Central memory CD4-positive, alpha-beta T cell (primary cell): ENCODE measurements at regions not wholly inside any gene's neighbourhood (a gene's known extent, or its start where the extent isn't known, plus 50 kb on each side); places are given as distances from the start of the nearest gene placed in this dataset.

Source experiments
- DNase-seq: peaks from one replicate; pipeline ENCODE4 v3.0.0; 2022

GRCh38 chr13:90116121-90116520 lies 1231.4 kb upstream of the MIR17HG start:
- DNase-seq: no peak

DNA sequence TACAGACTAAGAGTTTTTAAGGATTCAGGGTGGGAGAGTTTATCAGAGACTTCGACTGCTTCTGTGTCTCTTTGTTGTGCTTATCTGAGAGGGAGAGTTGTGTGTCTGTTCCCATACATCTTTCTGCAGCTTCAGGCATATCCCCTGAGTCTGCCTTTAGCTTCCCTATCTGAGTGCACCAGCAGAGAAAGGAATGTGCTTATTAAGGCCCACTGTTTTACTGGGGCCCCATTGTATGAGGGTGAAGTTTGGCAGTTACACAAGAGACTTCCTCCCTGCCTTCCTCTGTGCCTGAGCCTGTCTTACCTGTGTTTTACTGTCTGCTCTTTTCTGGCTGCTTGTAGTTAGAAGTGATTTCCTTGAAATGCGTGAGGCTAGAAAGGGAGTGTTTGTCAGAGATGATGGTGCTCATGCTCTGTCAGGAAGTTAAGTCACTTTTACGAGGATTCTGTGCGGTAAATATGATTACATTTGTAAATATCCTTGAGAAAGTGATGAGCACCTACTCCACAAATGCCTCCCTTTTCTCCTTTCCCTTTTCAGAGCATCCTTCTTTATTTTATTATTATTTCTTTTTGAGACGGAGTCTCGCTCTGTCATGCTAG lies 1228.9 kb upstream of the MIR17HG start:
- no peak for DNase-seq

GRCh38 chr13:90120026-90120425 lies 1227.5 kb upstream of the MIR17HG start:
- DNase-seq: no peak

GRCh38 chr13:90121784-90122183 lies 1225.7 kb upstream of the MIR17HG start:
- DNase-seq: no peak

- DNase-seq: no peak
Measured at GRCh38 chr13:90122531-90122930, 1225.0 kb upstream of the MIR17HG start.

DNA sequence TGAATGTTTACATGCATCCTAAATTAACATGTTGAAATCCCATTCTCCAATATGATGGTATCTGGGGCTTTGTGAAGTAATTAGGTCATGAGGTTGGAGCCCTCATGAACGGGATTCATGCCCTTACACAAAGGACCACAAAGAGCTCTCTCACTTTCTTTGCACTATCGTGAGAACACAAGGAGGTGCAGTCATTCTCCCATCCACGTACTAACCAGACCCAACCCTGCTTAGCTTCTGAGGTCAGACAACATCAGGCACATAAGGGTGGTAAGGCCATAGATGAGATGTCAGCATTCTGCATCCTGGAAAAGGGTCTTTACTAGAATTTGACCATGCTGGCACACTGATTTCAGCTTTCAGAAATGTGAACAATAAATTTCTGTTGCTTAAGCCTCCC lies 1211.9 kb upstream of the MIR17HG start:
- no peak for DNase-seq

- DNase-seq: no peak
Measured at GRCh38 chr13:90142251-90142650, 1205.2 kb upstream of the MIR17HG start.

DNA sequence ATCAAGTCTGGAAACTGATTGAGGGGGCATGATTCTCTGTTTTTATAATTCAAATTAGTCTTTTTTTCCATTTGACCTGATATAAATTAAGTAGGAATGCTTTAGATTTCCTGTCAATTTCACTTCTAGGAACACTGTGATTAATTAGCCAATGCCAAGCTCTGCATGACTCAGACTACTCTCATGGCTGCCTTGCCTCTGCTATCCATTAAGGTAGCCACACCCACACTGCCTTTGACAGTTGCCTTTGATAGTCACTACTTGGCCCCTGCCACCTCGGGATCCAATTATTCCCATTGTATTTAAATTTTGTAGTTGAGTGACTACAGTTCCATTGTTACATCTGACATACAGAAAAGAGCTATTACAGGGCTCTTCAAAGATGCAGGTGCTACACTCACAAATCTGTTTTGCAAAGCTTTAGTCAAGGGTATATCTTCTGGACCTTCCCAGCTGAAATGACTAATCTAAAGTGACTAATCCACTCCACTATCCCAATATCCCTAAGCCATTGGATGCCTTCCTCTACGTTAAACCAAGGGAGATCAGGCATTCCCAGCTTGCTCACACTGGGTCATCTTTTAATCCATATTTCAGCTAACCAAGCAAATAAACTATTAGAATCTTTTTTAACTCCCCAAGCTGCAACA lies 1193.1 kb upstream of the MIR17HG start:
- no peak for DNase-seq

DNA sequence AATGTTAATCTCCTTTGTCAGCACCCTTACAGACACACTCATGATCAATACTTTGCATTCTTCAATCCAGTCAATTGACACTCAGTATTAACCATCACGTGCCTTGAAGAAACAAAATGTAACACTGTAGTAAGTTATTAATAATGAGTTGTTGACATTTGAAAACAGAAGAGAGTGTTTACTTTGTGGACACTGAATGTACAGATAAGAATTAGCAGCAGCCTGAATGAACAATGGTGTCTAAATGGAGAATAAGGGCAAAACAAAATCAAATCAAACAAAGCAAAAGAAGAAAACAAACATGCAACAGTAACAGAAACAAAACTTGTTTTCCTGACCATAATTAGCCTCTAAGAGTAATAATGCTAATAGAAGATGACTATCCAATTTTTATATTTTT lies 1191.1 kb upstream of the MIR17HG start:
- no peak for DNase-seq

DNA sequence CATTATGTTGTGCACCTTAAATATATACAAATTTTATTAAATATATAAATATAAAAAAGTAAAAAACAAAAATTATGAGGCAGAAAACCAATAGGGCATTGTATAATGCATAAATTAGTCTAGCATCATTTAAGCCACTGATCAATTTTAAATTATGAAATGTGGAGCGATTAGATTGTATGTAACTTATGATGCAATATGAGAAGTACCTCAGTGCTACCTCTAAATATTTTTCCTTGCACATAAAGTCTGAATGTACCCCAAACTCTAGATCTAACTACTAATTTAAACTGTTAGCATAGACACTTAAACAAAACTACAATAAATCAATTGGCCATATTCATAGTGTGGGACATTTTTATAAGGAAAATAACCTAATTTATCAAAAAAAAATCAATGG lies 1178.5 kb upstream of the MIR17HG start:
- DNase-seq: no peak

- no peak for DNase-seq
Measured at GRCh38 chr13:90170208-90170607, 1177.3 kb upstream of the MIR17HG start.

- DNase-seq: no peak
Measured at GRCh38 chr13:90171649-90172048, 1175.8 kb upstream of the MIR17HG start.

- DNase-seq: no peak
Measured at GRCh38 chr13:90177512-90177911, 1170.0 kb upstream of the MIR17HG start.

GRCh38 chr13:90184355-90184754 lies 1163.1 kb upstream of the MIR17HG start:
- DNase-seq: no peak

DNA sequence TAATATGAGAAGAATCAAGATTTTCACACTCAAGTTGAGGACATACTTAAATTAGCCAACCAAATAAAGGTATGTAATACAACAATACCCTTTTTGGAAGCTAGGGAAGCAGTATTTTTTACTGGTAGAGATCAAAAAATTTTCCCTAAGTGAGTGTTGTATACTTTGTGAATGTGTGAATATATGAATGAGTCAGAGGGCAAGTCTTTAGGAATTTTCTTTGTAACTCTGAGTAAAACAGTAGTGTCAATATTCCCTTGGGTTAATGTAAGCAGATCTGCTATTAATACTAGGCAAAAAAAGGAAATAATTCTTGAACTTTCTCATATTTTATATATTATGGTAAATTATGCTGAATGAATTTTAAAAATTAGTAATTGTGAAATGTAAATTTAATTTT lies 1161.8 kb upstream of the MIR17HG start:
- DNase-seq: no peak

GRCh38 chr13:90187478-90188350 lies 1159.8 kb upstream of the MIR17HG start:
- no peak for DNase-seq

- DNase-seq: no peak
Measured at GRCh38 chr13:90188351-90188636, 1159.2 kb upstream of the MIR17HG start.

DNA sequence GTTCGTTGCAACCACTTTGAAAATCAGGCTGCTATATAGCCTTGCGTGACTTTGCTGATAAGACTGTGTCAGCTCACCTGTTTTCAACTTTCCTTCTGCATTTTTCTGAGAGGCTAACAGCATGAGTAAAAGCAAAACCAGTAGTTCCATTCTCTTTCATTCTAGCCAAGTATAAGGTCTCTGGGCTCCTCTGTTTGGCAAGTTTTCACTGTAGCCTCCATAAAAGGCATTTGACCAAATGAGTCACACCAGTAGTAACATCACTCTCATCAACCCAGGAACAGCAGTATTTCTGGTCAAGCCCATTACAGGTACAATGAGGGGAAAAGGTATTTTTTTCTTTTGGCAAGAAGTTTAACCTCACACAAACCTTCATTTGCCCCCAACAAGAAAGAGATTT lies 1149.8 kb upstream of the MIR17HG start:
- no peak for DNase-seq

- DNase-seq: no peak
Measured at GRCh38 chr13:90201202-90201601, 1146.3 kb upstream of the MIR17HG start.

- no peak for DNase-seq
Measured at GRCh38 chr13:90201676-90202460, 1145.6 kb upstream of the MIR17HG start.

DNA sequence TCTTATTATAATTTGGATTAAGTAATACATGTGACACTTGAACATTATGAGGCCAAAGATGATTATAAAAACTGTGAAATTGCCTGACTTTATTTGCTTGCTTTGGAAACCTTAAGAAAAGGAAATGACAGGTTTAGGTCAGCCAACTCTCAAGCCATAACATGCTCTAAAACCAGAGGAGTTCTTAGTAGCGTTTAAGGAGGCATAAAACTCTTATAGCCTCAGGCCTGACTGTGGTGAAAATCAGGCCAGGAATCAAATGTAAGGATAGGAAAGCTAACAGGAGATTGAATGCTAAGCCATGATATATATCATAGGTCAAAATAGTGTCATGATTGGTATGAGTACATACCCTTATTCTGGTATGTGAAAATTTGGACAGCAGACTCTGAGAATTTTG lies 1142.4 kb upstream of the MIR17HG start:
- no peak for DNase-seq

- no peak for DNase-seq
Measured at GRCh38 chr13:90205911-90206310, 1141.6 kb upstream of the MIR17HG start.

DNA sequence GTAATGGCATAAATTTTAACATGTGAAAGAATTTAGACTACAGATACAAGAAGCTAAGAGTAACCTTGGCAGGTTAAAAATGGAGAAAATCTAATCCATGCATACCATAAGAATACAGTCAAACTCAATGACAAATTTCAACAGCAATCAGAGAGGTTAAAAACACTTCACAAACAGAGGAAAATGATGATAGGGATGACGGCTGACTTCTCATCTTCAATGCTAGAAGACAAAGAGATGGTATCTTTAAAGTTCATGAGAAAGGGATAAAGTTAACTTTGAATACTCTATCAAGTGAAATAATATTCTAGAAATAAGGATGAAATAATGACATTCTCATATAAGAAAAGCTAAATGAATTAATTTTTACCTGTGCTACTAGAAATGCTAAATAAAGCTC lies 1130.2 kb upstream of the MIR17HG start:
- no peak for DNase-seq
